Natural killer cell (primary cell): ENCODE measurements at regions not wholly inside any gene's neighbourhood (a gene's known extent, or its start where the extent isn't known, plus 50 kb on each side); places are given as distances from the start of the nearest gene placed in this dataset.

Experiments
- ATAC-seq, 3 donors: fragments of 150-1000 bp in 2 of 3; fragments of 200-7000 bp in 1 of 3; cut with Tn5 transposase; 1 replicate in 1 of 3; 2 replicates in 2 of 3; pipeline ENCODE4 v1.10.0; 2021; ENCODE audit warnings: mild to moderate bottlenecking in 2 of 3, moderate library complexity in 2 of 3
- DNase-seq, 2 donors: peaks; one replicate each; pipeline versions ENCODE4 v3.0.0 to v3.0.0-alpha.2; 2013 to 2021; ENCODE audit warnings: mixed read lengths in 1 of 2
- H3K27ac ChIP-seq: one replicate; pipeline ENCODE4 v1.5.1; 2013; ENCODE audit warnings: mild to moderate bottlenecking, low read length
- H3K27me3 ChIP-seq: one replicate; pipeline ENCODE4 v1.6.1; 2013; ENCODE audit warnings: low read length; ENCODE audit not compliant: control insufficient read depth, insufficient read depth
- H3K36me3 ChIP-seq: one replicate; pipeline ENCODE4 v1.6.1; 2013; ENCODE audit warnings: low read length; ENCODE audit not compliant: control insufficient read depth, insufficient read depth
- H3K4me1 ChIP-seq: one replicate; pipeline ENCODE4 v1.6.1; 2013; ENCODE audit warnings: low read length; ENCODE audit not compliant: control insufficient read depth, insufficient read depth
- H3K4me3 ChIP-seq: one replicate; pipeline ENCODE4 v1.5.1; 2013; ENCODE audit warnings: low read length
- H3K9me3 ChIP-seq: one replicate; pipeline ENCODE4 v1.6.1; 2013; ENCODE audit warnings: low read length; ENCODE audit not compliant: control insufficient read depth, insufficient read depth
- H3K27ac Mint-ChIP-seq, 2 donors: one replicate each; pipeline ENCODE4 v1.8.0; 2022; ENCODE audit warnings: mild to moderate bottlenecking in 2 of 2, mixed read lengths in 2 of 2, moderate library complexity in 1 of 2
- H3K27me3 Mint-ChIP-seq, 2 donors: one replicate each; pipeline ENCODE4 v1.8.0; 2022; ENCODE audit warnings: low read depth in 2 of 2, mixed read lengths in 2 of 2
- H3K36me3 Mint-ChIP-seq: one replicate; pipeline ENCODE4 v1.8.0; 2022; ENCODE audit warnings: mixed read lengths
- H3K4me1 Mint-ChIP-seq, 2 donors: one replicate each; pipeline ENCODE4 v1.8.0; 2022; ENCODE audit warnings: mixed read lengths in 2 of 2
- H3K4me3 Mint-ChIP-seq: one replicate; pipeline ENCODE4 v1.8.0; 2022; ENCODE audit warnings: mild to moderate bottlenecking, moderate library complexity, mixed read lengths
- H3K9me3 Mint-ChIP-seq, 2 donors: one replicate each; pipeline ENCODE4 v1.8.0; 2022; ENCODE audit warnings: mixed read lengths in 2 of 2
- CTCF ChIP-seq: fragments of 200-600 bp; IDR thresholded peaks from one replicate; pipeline ENCODE4 v1.8.0; 2022; ENCODE audit warnings: antibody characterized with exemption
- WGBS: methylation state at CpG from one replicate; pipeline ENCODE4 v1.1.7; 2013; ENCODE audit warnings: missing lambda C conversion rate; ENCODE audit not compliant: insufficient coverage; 5-methylcytosine and 5-hydroxymethylcytosine counted together
- intact Hi-C: fragments of 100-400 bp; cut with micrococcal nuclease; formaldehyde crosslinking; loops from one replicate; pipeline ENCODE4 v1.14.2; 2022

DNA sequence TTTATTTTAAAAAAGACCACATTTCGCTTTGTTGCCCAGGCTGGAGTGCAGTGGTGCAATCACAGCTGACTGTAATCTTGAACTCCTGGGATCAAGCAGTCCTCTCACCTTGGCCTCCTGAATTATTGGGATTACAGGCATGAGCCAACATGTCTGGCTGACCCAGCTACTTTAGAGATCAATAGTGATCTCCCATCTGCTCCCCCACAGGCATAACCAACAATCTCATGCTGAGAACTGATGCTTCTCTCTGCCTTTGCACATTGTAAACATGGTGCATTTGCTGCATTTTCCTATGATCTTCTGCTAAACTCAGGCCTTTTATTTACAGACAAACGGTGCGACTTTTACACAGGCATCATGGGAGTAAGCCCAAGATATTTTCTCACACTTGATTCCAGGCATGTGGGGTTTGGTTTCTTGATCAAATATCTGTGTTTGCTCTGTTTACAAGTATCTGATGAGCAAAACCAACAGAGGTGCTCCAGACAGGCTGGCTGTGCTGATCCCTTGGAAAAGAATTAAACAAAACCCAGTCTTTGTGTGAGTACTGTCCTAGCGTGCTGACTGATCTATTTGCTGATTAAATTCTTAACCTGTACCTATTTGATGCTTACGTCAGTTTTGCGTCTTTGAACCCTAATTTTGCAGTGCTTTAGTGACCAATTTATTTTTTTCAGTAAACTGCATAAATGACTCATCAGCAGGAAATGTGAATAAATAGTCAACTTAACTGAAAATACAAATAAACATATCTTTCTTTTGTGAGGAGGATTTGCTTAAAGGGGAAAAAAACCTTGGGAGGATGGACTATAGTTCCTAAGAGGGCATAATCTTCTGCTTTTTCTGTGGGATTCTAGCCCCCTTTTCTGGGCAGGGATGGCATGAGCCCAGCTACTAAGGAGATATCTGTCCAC lies 191.7 kb upstream of the NR3C1 start:
- intact Hi-C loops, result no loop called here
- Histone ChIP-seq H3K4me3 (no peak overlapping the region), H3K36me3 (no peaks in the 10 kb centered on the region), H3K4me1 (peaks cover 3% of the 10 kb centered on the region), H3K9me3 (no peaks in the 10 kb centered on the region), H3K27me3 (no peaks in the 10 kb centered on the region), H3K27ac (no peak overlapping the region)
- Mint-ChIP-seq H3K27ac (no peak overlapping the region), H3K9me3 (no peaks in the 10 kb centered on the region), H3K4me3 (no peak overlapping the region), H3K4me1 (no peaks in the 10 kb centered on the region), H3K27me3 (peaks cover 0 to 3% of the 10 kb centered on the region in 2 donors), H3K36me3 (no peaks in the 10 kb centered on the region)
- ATAC-seq, result no peak
- TF ChIP-seq CTCF, result no peak
- no peak for DNase-seq
- WGBS, result 85% methylated on average over 6 of the region's 6 CpGs

GRCh38 chr5:143593723-143594122 lies 190.2 kb upstream of the NR3C1 start:
- no peak overlapping the region for H3K27ac Mint-ChIP-seq
- intact Hi-C loops, result no loop called here
- H3K36me3 ChIP-seq, result no peaks in the 10 kb centered on the region
- no peaks in the 10 kb centered on the region for H3K9me3 Mint-ChIP-seq
- no peaks in the 10 kb centered on the region for H3K9me3 ChIP-seq
- no peak for DNase-seq
- peaks cover 0 to 3% of the 10 kb centered on the region in 2 donors for H3K27me3 Mint-ChIP-seq
- 85% methylated on average over 6 of the region's 6 CpGs for WGBS
- no peak overlapping the region for H3K27ac ChIP-seq
- no peak for ATAC-seq
- no peaks in the 10 kb centered on the region for H3K4me1 Mint-ChIP-seq
- no peak for TF ChIP-seq CTCF
- H3K36me3 Mint-ChIP-seq, result no peaks in the 10 kb centered on the region
- H3K4me3 Mint-ChIP-seq, result no peak overlapping the region
- H3K4me1 ChIP-seq, result peaks cover 3% of the 10 kb centered on the region
- no peak overlapping the region for H3K4me3 ChIP-seq
- no peaks in the 10 kb centered on the region for H3K27me3 ChIP-seq

- intact Hi-C loops, result no loop called here
- Mint-ChIP-seq H3K27me3 (peaks cover 0 to 2% of the 10 kb centered on the region in 2 donors), H3K27ac (no peak overlapping the region), H3K4me3 (no peak overlapping the region), H3K4me1 (no peaks in the 10 kb centered on the region), H3K36me3 (no peaks in the 10 kb centered on the region), H3K9me3 (no peaks in the 10 kb centered on the region)
- H3K4me1 ChIP-seq, result peaks cover 3% of the 10 kb centered on the region
- no peak overlapping the region for H3K27ac ChIP-seq
- no peak for DNase-seq
- ATAC-seq, result peak in 2 of 3 donors; percentile 39 to 44
- TF ChIP-seq CTCF, result no peak
- H3K36me3 ChIP-seq, result no peaks in the 10 kb centered on the region
- 31% methylated on average over 4 of the region's 4 CpGs for WGBS
- H3K4me3 ChIP-seq, result no peak overlapping the region
- no peaks in the 10 kb centered on the region for H3K9me3 ChIP-seq
- no peaks in the 10 kb centered on the region for H3K27me3 ChIP-seq
Measured at GRCh38 chr5:143592648-143593047, 189.2 kb upstream of the NR3C1 start.
